ENCODE measurements at regions not wholly inside any gene's neighbourhood (a gene's known extent, or its start where the extent isn't known, plus 50 kb on each side); places are given as distances from the start of the nearest gene placed in this dataset.

- TF ChIP-seq POLR2A (IDR thresholded peaks at IDR 0.05; ENCODE audit: low read length) (no peak), GATA1 (IDR thresholded peaks at IDR 0.05; ENCODE audit: low read depth, low read length) (no peak)
Measured at GRCh38 chr5:58151414-58151813, 308.5 kb downstream of the PLK2 start.
